ENCODE measurements at regions not wholly inside any gene's neighbourhood (a gene's known extent, or its start where the extent isn't known, plus 50 kb on each side); places are given as distances from the start of the nearest gene placed in this dataset.

DNA sequence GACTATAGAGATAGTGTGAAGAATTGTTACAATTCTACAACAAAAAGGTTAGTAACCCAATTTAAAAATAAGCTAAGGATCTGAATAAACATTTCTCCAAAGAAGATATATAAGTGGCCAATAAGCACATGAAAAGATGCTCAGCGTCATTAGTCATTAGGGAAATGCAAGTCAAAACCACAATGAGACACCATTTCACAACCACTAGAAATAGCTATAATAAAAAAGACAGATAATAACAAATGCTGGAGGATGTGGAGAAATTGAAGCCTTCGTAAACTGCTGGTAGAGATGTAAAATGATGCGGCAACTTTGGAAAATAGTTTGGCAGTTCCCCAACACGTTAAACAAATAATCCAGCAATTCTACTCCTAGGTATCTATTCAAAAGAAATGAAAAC, 366.5 kb upstream of the POU3F3 start:
- no peak for TF ChIP-seq CTCF (IDR thresholded peaks at IDR 0.05; ENCODE audit: insufficient read depth, low read length, poor library complexity, severe bottlenecking)
- TF ChIP-seq EZH2phosphoT487 (conservative IDR thresholded peaks at IDR 0.05; ENCODE audit: low read length) = no peak
